ENCODE measurements at regions not wholly inside any gene's neighbourhood (a gene's known extent, or its start where the extent isn't known, plus 50 kb on each side); places are given as distances from the start of the nearest gene placed in this dataset.
A peak's percentile ranks its signal among the peaks of the same experiment; 100 is the strongest.

DNA sequence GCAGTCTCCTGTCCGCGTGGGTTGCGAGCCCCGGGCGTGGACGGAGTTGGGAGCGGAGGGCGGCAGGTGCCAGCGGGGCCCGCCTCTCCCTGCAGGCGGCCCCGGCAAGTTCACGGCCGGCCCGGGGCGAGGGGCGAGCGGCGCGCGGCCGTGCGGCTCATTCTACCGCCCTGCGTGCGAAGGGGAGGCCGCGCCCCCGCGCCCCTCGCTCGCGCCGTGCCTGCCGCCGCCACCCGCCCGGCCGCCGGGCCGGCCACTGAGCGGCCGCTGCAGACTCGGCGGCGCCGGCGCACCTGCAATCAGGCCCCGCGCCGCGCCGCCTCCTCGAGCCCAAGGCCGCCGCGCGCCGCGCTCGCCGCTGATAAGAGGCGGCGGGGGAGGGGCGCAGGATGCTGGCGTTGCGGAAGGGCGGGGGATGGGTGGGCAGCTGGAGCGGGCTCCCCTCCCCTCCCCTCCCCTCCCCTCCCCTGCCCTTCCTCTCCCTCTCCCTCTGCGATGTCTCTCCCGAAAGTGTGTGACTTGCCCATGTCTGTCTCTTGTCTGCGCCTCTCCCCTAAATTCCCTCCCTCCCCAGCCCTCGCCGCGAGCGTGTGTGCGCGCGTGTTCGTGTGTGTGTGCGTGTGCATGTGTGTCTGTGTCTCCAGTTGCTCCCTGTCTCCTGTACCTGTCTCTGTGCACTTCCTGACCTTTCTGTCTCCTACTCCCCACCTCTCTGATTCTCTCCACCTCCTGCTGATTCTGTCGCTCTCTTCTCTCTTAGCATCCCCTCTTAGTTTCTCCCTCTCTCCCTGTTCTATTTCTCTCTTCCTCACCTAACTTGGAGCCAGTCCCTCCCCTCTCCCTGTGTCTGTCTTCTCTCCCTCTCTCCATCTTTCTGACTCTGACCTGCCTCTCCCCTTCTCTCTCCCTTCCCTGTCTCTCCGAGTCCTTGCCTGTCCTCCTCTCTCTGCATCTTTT, 768.1 kb upstream of the TBX3 start:
- Mint-ChIP-seq H3K4me1 (ENCODE audit: low read depth) (peaks cover 7% of the 10 kb centered on the region), H3K36me3 (ENCODE audit: low read depth) (no peaks in the 10 kb centered on the region), H3K4me3 (no peak overlapping the region), H3K27me3 (peaks cover 27% of the 10 kb centered on the region), H3K9me3 (no peaks in the 10 kb centered on the region), H3K27ac (no peak overlapping the region)
- intact Hi-C loops (cut with micrococcal nuclease) = no loop called here
- TF ChIP-seq, protein P1, sequence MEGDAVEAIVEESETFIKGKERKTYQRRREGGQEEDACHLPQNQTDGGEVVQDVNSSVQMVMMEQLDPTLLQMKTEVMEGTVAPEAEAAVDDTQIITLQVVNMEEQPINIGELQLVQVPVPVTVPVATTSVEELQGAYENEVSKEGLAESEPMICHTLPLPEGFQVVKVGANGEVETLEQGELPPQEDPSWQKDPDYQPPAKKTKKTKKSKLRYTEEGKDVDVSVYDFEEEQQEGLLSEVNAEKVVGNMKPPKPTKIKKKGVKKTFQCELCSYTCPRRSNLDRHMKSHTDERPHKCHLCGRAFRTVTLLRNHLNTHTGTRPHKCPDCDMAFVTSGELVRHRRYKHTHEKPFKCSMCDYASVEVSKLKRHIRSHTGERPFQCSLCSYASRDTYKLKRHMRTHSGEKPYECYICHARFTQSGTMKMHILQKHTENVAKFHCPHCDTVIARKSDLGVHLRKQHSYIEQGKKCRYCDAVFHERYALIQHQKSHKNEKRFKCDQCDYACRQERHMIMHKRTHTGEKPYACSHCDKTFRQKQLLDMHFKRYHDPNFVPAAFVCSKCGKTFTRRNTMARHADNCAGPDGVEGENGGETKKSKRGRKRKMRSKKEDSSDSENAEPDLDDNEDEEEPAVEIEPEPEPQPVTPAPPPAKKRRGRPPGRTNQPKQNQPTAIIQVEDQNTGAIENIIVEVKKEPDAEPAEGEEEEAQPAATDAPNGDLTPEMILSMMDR (IDR thresholded peaks at IDR 0.05) = no peak
- no peak for ATAC-seq
- CTCF ChIA-PET = no interaction called here
- peak; percentile 7 for DNase-seq
- POLR2A ChIA-PET = no interaction called here

DNA sequence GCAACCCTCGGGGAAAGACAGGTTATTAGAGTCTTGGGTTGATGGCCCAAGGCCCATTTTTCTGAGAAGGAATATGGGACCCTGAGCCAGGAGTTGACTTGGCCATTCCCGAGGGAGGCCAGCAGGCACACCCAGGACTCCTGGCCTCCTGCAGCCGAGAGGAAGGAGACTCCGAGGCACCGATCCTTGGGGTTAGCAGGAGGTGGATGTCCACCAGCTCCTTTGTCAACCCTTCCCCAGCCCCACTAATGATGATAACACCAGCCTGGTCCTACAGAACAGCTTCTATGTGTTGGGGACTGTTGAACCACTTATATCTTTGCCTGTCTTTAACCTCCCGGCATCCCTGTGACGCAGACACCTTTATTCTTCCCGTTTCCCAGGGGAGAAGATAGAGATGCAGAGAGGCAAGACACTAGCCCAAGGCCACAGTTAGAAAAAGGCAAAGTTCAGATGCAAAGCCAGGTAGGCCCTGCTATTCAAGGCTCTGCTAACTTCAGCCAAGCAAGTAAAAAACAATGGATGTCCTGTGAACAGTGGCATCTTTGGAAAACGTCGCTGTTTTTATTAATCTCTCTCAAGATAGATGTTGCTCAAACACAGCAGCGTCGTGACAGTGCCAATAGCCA, 767.3 kb upstream of the TBX3 start:
- Mint-ChIP-seq H3K4me1 (ENCODE audit: low read depth) (peaks cover 7% of the 10 kb centered on the region), H3K9me3 (no peaks in the 10 kb centered on the region), H3K36me3 (ENCODE audit: low read depth) (no peaks in the 10 kb centered on the region), H3K4me3 (no peak overlapping the region), H3K27me3 (peaks cover 27% of the 10 kb centered on the region), H3K27ac (no peak overlapping the region)
- DNase-seq (no peak), ATAC-seq (no peak)
- TF ChIP-seq, protein P1 (IDR thresholded peaks at IDR 0.05) = no peak
- intact Hi-C loops (cut with micrococcal nuclease) = no loop called here
- CTCF ChIA-PET = no interaction called here
- POLR2A ChIA-PET = no interaction called here

DNA sequence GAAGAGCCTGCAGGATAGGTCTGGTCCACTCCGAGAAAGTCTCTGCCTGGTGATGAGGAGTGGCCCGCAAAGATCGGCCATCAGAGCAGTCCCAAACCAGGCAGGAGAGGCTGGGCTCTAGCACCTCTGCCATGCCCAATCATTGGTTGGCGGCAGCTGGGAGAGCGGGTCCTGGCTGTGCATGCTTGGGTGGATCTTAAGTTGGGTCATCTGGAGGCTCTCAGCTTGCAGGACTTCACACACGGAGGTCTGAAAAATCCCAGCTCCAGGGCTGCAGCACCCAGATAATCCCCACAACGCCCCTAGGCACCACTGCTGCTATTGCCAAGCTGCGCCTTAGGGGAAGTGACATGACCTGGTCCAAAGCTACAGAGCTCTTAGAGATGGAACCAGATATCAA, 766.7 kb upstream of the TBX3 start:
- Mint-ChIP-seq H3K4me1 (ENCODE audit: low read depth) (peaks cover 7% of the 10 kb centered on the region), H3K4me3 (no peak overlapping the region), H3K9me3 (no peaks in the 10 kb centered on the region), H3K36me3 (ENCODE audit: low read depth) (no peaks in the 10 kb centered on the region), H3K27me3 (peaks cover 27% of the 10 kb centered on the region), H3K27ac (no peak overlapping the region)
- DNase-seq = no peak
- POLR2A ChIA-PET = no interaction called here
- TF ChIP-seq, protein P1 (IDR thresholded peaks at IDR 0.05) = no peak
- CTCF ChIA-PET = no interaction called here
- no peak for ATAC-seq
- intact Hi-C loops (cut with micrococcal nuclease) = no loop called here

DNA sequence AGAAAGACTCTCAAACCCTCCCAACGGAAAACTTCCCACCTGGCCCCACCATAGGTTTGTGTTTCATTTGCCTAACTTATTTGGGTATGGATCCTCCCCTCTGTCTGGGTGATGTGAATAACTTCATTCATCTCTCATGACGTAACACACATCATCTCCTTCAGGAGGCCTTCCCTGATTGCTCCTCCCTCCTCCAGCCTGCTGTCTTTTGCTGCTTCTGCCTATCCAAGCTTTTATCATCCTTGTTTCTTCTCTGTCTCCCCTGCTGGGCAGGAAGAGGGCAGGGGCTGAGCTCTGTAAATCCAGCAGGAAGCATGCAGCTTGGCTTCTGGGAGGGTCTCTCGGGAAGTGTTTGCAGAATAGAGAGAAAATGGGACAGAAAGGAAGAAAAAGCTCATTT, 766.0 kb upstream of the TBX3 start:
- peaks cover 27% of the 10 kb centered on the region for H3K27me3 Mint-ChIP-seq
- TF ChIP-seq, protein P1 (IDR thresholded peaks at IDR 0.05) = no peak
- ATAC-seq (no peak), DNase-seq (no peak)
- H3K36me3 Mint-ChIP-seq (ENCODE audit: low read depth) = no peaks in the 10 kb centered on the region
- no peak overlapping the region for H3K4me3 Mint-ChIP-seq
- H3K27ac Mint-ChIP-seq = no peak overlapping the region
- H3K9me3 Mint-ChIP-seq = no peaks in the 10 kb centered on the region
- ChIA-PET POLR2A (no interaction called here), CTCF (no interaction called here)
- H3K4me1 Mint-ChIP-seq (ENCODE audit: low read depth) = peaks cover 7% of the 10 kb centered on the region
- intact Hi-C loops (cut with micrococcal nuclease) = no loop called here

DNA sequence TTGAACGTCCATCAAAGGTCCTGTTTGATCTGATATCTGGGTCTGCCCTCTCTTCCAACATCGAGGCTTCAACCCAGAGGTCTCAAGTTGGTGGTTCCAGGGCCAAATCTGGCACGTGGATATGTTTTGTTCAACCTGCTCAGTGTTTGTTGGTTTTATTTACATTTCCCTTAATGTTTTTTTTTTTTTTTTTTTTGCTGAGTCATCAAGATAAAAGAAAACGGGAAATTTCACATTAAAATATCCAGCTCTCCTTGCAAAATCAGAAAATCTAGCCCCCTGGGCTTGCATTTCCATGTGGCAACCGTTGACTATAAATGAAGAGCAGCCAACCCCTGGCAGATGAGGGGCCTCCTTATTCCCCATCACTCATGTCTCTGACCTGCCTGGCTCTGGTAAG, 765.6 kb upstream of the TBX3 start:
- Mint-ChIP-seq H3K4me3 (no peak overlapping the region), H3K36me3 (ENCODE audit: low read depth) (no peaks in the 10 kb centered on the region), H3K27ac (no peak overlapping the region), H3K9me3 (no peaks in the 10 kb centered on the region), H3K27me3 (peaks cover 27% of the 10 kb centered on the region), H3K4me1 (ENCODE audit: low read depth) (peaks cover 7% of the 10 kb centered on the region)
- TF ChIP-seq, protein P1 (IDR thresholded peaks at IDR 0.05) = no peak
- no peak for ATAC-seq
- intact Hi-C loops (cut with micrococcal nuclease) = no loop called here
- ChIA-PET POLR2A (no interaction called here), CTCF (no interaction called here)
- DNase-seq = no peak

All from activated CD8-positive, alpha-beta T cell treated with anti-CD3 and anti-CD28 coated beads for 36 hours (primary cell).